SK-N-SH treated with all-trans-retinoic acid at 6 μM for 48 hours (cell line): ENCODE measurements at regions not wholly inside any gene's neighbourhood (a gene's known extent, or its start where the extent isn't known, plus 50 kb on each side); places are given as distances from the start of the nearest gene placed in this dataset.

Source experiments
- ATAC-seq: fragments of 200-7000 bp; cut with Tn5 transposase; 3 replicates; pipeline ENCODE4 v1.9.1; 2020; ENCODE audit warnings: mild to moderate bottlenecking, moderate library complexity
- ARNTL ChIP-seq: fragments of 450-650 bp; formaldehyde crosslinking; IDR thresholded peaks from 2 replicates; pipeline ENCODE4 v1.5.0; 2020; ENCODE audit warnings: low read depth, mild to moderate bottlenecking, moderate library complexity, borderline replicate concordance
- BACH2 ChIP-seq: fragments of 250-450 bp; sonication (Bioruptor Pico); IDR thresholded peaks from 2 replicates; pipeline ENCODE4 v1.9.0; 2021; ENCODE audit warnings: mild to moderate bottlenecking, borderline replicate concordance
- CREB5 ChIP-seq: fragments of 250-450 bp; sonication (Bioruptor Pico); IDR thresholded peaks from 2 replicates; pipeline ENCODE4 v1.5.1; 2020; ENCODE audit warnings: low read depth, mild to moderate bottlenecking, moderate library complexity
- CSDC2 ChIP-seq: fragments of 250-450 bp; sonication (Bioruptor Pico); IDR thresholded peaks from 2 replicates; pipeline ENCODE4 v1.5.0; 2020; ENCODE audit warnings: mild to moderate bottlenecking, moderate library complexity
- CSRNP3 ChIP-seq: fragments of 250-450 bp; sonication (Bioruptor Pico); IDR thresholded peaks from 2 replicates; pipeline ENCODE4 v1.5.1; 2021; ENCODE audit warnings: mild to moderate bottlenecking, moderate library complexity
- ESRRG ChIP-seq: fragments of 250-450 bp; sonication (Bioruptor Pico); IDR thresholded peaks from 2 replicates; pipeline ENCODE4 v1.6.1; 2021; ENCODE audit warnings: mild to moderate bottlenecking
- GLIS3 ChIP-seq: fragments of 250-450 bp; sonication (Bioruptor Pico); IDR thresholded peaks from 2 replicates; pipeline ENCODE4 v1.5.0; 2020; ENCODE audit warnings: mild to moderate bottlenecking, moderate library complexity
- ISL1 ChIP-seq: fragments of 250-450 bp; sonication (Bioruptor Pico); IDR thresholded peaks from 2 replicates; pipeline ENCODE4 v2.1.2; 2022; ENCODE audit warnings: mild to moderate bottlenecking, moderate library complexity
- OSR1 ChIP-seq: fragments of 250-450 bp; sonication (Bioruptor Pico); IDR thresholded peaks from 2 replicates; pipeline ENCODE4 v1.8.0; 2022; ENCODE audit warnings: moderate library complexity, mild to moderate bottlenecking, inconsistent platforms
- PATZ1 ChIP-seq: fragments of 250-450 bp; sonication (Bioruptor Pico); IDR thresholded peaks from 2 replicates; pipeline ENCODE4 v1.8.0; 2020; ENCODE audit warnings: mild to moderate bottlenecking, moderate library complexity, borderline replicate concordance
- PPARA ChIP-seq: fragments of 250-450 bp; sonication (Bioruptor Pico); IDR thresholded peaks from 2 replicates; pipeline ENCODE4 v1.5.0; 2020; ENCODE audit warnings: mild to moderate bottlenecking, borderline replicate concordance
- SNAI2 ChIP-seq: fragments of 250-450 bp; sonication (Bioruptor Pico); IDR thresholded peaks from 2 replicates; pipeline ENCODE4 v1.5.0; 2020; ENCODE audit warnings: mild to moderate bottlenecking, moderate library complexity
- TCF4 ChIP-seq: fragments of 250-450 bp; sonication (Bioruptor Pico); IDR thresholded peaks from 2 replicates; pipeline ENCODE4 v1.8.0; 2021; ENCODE audit warnings: mild to moderate bottlenecking, moderate library complexity, borderline replicate concordance
- TOX ChIP-seq: fragments of 250-450 bp; sonication (Bioruptor Pico); IDR thresholded peaks from 2 replicates; pipeline ENCODE4 v1.8.0; 2021; ENCODE audit warnings: mild to moderate bottlenecking, moderate library complexity, borderline replicate concordance
- TSHZ2 ChIP-seq: fragments of 250-450 bp; sonication (Bioruptor Pico); IDR thresholded peaks from 2 replicates; pipeline ENCODE4 v1.5.0; 2020; ENCODE audit warnings: mild to moderate bottlenecking, moderate library complexity
- ZC3H10 ChIP-seq: fragments of 250-450 bp; sonication (Bioruptor Pico); IDR thresholded peaks from 2 replicates; pipeline ENCODE4 v1.5.1; 2021; ENCODE audit warnings: mild to moderate bottlenecking, moderate library complexity
- ZFP3 ChIP-seq: fragments of 250-450 bp; sonication (Bioruptor Pico); IDR thresholded peaks from 2 replicates; pipeline ENCODE4 v1.5.0; 2020; ENCODE audit warnings: mild to moderate bottlenecking, moderate library complexity
- ZFP30 ChIP-seq: fragments of 450-650 bp; formaldehyde crosslinking; IDR thresholded peaks from 2 replicates; pipeline ENCODE4 v1.5.0; 2022; ENCODE audit warnings: mild to moderate bottlenecking, moderate library complexity
- ZNF565 ChIP-seq: fragments of 450-650 bp; formaldehyde crosslinking; conservative IDR thresholded peaks from 2 replicates; pipeline ENCODE4 v1.5.0; 2020; ENCODE audit warnings: low read depth, mild to moderate bottlenecking, moderate library complexity
- ZNF70 ChIP-seq: fragments of 450-650 bp; formaldehyde crosslinking; IDR thresholded peaks from 2 replicates; pipeline ENCODE4 v1.5.0; 2020; ENCODE audit warnings: mild to moderate bottlenecking, moderate library complexity
- ZNF8 ChIP-seq: fragments of 450-650 bp; formaldehyde crosslinking; IDR thresholded peaks from 2 replicates; pipeline ENCODE4 v1.5.0; 2020; ENCODE audit warnings: mild to moderate bottlenecking, moderate library complexity

- TF ChIP-seq PATZ1 (CRISPR knock-in tag) (no peak), GLIS3 (CRISPR knock-in tag) (no peak), CSDC2 (CRISPR knock-in tag) (no peak), BACH2 (CRISPR knock-in tag) (no peak), ESRRG (no peak), ZC3H10 (no peak)
Observed at GRCh38 chr13:75929076-75929475, 292.9 kb downstream of the LMO7 start (continued).

- ATAC-seq: no peak
- TF ChIP-seq CSDC2 (CRISPR knock-in tag) (no peak), CSRNP3 (CRISPR knock-in tag) (no peak)
Observed at GRCh38 chr13:75927183-75927669, 291.1 kb downstream of the LMO7 start.

- TF ChIP-seq CSDC2 (CRISPR knock-in tag): no peak
- no peak for TF ChIP-seq TOX
- no peak for TF ChIP-seq ZNF70 (CRISPR knock-in tag)
- TF ChIP-seq ISL1: no peak
- TF ChIP-seq OSR1: no peak
- no peak for TF ChIP-seq CREB5
- no peak for ATAC-seq
Observed at GRCh38 chr13:75920536-75920935, 284.4 kb downstream of the LMO7 start.

- ATAC-seq: no peak
- TF ChIP-seq ESRRG (no peak), ZNF8 (peak; percentile 72)
Observed at GRCh38 chr13:75919660-75920199, 283.6 kb downstream of the LMO7 start.

- TF ChIP-seq BACH2 (CRISPR knock-in tag) (no peak), ARNTL (CRISPR knock-in tag) (no peak), CSDC2 (CRISPR knock-in tag) (no peak), PATZ1 (CRISPR knock-in tag) (no peak), ZFP30 (CRISPR knock-in tag) (no peak)
Observed at GRCh38 chr13:75915066-75915465, 278.9 kb downstream of the LMO7 start.

GRCh38 chr13:75913925-75914324 lies 277.8 kb downstream of the LMO7 start:
- TF ChIP-seq ISL1 (no peak), ZFP3 (CRISPR knock-in tag) (no peak), ZNF70 (CRISPR knock-in tag) (no peak), ZC3H10 (no peak), PPARA (CRISPR knock-in tag) (no peak), GLIS3 (CRISPR knock-in tag) (no peak), TCF4 (CRISPR knock-in tag) (no peak), OSR1 (no peak), CSDC2 (CRISPR knock-in tag) (no peak), ZNF565 (CRISPR knock-in tag) (no peak), CREB5 (no peak), BACH2 (CRISPR knock-in tag) (no peak), SNAI2 (no peak), ARNTL (CRISPR knock-in tag) (no peak), TSHZ2 (CRISPR knock-in tag) (no peak), ZFP30 (CRISPR knock-in tag) (no peak), ESRRG (no peak)
- no peak for ATAC-seq

More at GRCh38 chr13:75915066-75915465, 278.9 kb downstream of the LMO7 start:
- ATAC-seq: no peak
